ENCODE measurements at regions not wholly inside any gene's neighbourhood (a gene's known extent, or its start where the extent isn't known, plus 50 kb on each side); places are given as distances from the start of the nearest gene placed in this dataset.

GRCh38 chr18:65661391-65661790 is 89.4 kb upstream of the CDH7 start:
- no peak for TF ChIP-seq EZH2phosphoT487 (IDR thresholded peaks at IDR 0.05; ENCODE audit: low read depth, severe bottlenecking, unreplicated experiment)
- TF ChIP-seq CTCF (IDR thresholded peaks at IDR 0.05; ENCODE audit: poor library complexity): no peak

Measured in hepatocyte (in vitro differentiated cells).